HUES64 (cell line): ENCODE measurements at regions not wholly inside any gene's neighbourhood (a gene's known extent, or its start where the extent isn't known, plus 50 kb on each side); places are given as distances from the start of the nearest gene placed in this dataset.
"Not testable (repeated sequence)": the region's sequence is repeated elsewhere in the genome, so short reads cannot be mapped to it uniquely, and the experiment has no call there.

Source experiments
- H3K27ac ChIP-seq: 2 replicates; pipeline ENCODE4 v1.7.0; 2013; ENCODE audit warnings: low read depth, low read length, inconsistent platforms
- H3K27me3 ChIP-seq: 2 replicates; pipeline ENCODE4 v1.6.1; 2013; ENCODE audit warnings: mild to moderate bottlenecking, low read length; ENCODE audit not compliant: insufficient read depth
- H3K36me3 ChIP-seq: 2 replicates; pipeline ENCODE4 v1.6.1; 2013; ENCODE audit warnings: mild to moderate bottlenecking, low read length; ENCODE audit not compliant: insufficient read depth
- H3K4me1 ChIP-seq: 2 replicates; pipeline ENCODE4 v1.6.1; 2013; ENCODE audit warnings: mild to moderate bottlenecking, low read length, moderate library complexity; ENCODE audit not compliant: insufficient read depth
- H3K4me3 ChIP-seq: 2 replicates; pipeline ENCODE4 v1.5.1; 2013; ENCODE audit warnings: mild to moderate bottlenecking, low read length, moderate library complexity
- H3K9ac ChIP-seq: 2 replicates; pipeline ENCODE4 v1.6.1; 2013; ENCODE audit warnings: mild to moderate bottlenecking, low read depth, low read length
- H3K9me3 ChIP-seq: 2 replicates; pipeline ENCODE4 v1.6.1; 2013; ENCODE audit warnings: low read depth, low read length; ENCODE audit not compliant: insufficient read depth
- WGBS: fragments of 150-250, 120-280 bp; methylation state at CpG from one replicate; pipeline ENCODE4 v1.1.7; 2013; ENCODE audit warnings: missing lambda C conversion rate; 5-methylcytosine and 5-hydroxymethylcytosine counted together

GRCh38 chrY:11643549-11643948 is 1057.5 kb upstream of the USP9Y start:
- not testable (repeated sequence) for H3K4me3 ChIP-seq, H3K27me3 ChIP-seq, H3K9ac ChIP-seq, H3K4me1 ChIP-seq, H3K27ac ChIP-seq, H3K36me3 ChIP-seq
- 80% methylated on average over 7 of the region's 7 CpGs for WGBS
- peaks cover 56% of the 10 kb centered on the region for H3K9me3 ChIP-seq

- no peaks in the 10 kb centered on the region for H3K4me1 ChIP-seq
- no peaks in the 10 kb centered on the region for H3K27me3 ChIP-seq
- 80% methylated on average over 6 of the region's 6 CpGs for WGBS
- H3K36me3 ChIP-seq, result no peaks in the 10 kb centered on the region
- H3K4me3 ChIP-seq, result no peak overlapping the region
- H3K9me3 ChIP-seq, result peaks cover 80% of the 10 kb centered on the region
- no peak overlapping the region for H3K27ac ChIP-seq
- no peak overlapping the region for H3K9ac ChIP-seq
Observed at GRCh38 chrY:11668221-11668620, 1032.8 kb upstream of the USP9Y start.
